HG02943 (cell line): ENCODE measurements at regions not wholly inside any gene's neighbourhood (a gene's known extent, or its start where the extent isn't known, plus 50 kb on each side); places are given as distances from the start of the nearest gene placed in this dataset.

Experiments
- ATAC-seq: cut with Tn5 transposase; IDR thresholded peaks from one replicate; pipeline ENCODE4 v1.9.1; 2021; ENCODE audit warnings: mild to moderate bottlenecking, low read depth, moderate library complexity; ENCODE audit not compliant: unreplicated experiment

DNA sequence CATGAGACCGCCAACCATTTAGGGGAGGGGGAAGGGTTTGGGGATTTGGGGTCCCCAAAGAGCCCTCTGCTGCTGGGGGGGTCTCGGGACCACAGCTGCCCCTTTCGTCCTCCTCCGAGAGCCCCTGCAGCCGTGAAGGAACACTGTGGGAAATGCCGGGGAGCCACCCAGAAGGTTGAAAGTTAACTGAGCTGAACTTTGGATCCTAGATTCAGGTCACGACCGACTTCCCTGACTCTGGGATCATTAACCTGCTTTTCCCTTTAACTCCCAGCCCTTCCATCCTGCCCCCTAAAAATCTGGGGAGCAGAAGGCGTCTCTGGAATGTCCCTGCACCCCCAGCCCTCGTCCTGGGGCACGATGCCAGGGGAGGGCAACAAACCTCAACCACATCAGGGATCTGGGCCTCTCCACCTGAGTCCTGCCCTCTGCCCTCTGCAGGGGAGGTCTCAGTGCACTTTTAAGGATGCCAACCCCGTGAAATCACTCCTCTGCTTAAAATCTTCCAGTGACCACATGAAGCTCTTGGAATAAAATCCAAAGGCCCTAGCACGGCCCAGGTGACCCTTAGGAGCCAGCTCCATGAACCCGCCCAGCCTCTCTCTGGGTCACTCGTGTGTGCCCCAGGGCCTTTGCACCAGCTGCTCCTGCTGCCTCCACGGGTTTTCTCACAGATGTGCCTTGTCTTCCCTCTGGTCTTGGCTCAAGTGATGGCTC, 95.0 kb downstream of the RFLNA start:
- ATAC-seq: no peak

DNA sequence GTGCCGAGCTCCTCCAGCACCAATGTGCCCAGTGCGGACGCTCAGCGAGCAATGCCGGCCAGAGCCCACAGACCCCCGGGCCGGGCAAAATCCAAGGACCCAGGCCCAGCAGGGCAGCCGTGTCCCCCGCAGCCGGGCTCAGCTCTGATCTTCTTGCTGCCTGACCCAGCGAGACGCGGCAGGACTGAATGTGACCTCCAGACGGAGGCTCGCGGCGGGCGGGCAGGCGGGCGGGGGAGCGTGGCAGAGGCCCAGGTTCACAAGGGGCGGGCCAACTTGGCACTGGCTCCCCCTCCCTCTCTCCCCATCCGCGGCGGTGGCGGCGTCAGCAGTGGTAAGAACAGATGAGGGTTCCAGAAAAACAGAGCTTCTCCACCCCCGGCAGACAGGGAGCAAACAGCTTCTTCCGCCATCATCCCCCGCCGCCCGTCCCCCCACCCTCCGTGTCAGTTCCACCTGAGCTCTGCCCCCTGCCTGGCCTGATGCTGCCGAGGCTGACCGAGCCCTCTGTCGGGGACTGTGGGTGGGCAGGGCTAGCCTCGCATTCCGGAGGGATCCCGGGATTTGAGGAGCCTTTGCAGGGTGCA, 94.3 kb downstream of the RFLNA start:
- ATAC-seq: peak; percentile 37

DNA sequence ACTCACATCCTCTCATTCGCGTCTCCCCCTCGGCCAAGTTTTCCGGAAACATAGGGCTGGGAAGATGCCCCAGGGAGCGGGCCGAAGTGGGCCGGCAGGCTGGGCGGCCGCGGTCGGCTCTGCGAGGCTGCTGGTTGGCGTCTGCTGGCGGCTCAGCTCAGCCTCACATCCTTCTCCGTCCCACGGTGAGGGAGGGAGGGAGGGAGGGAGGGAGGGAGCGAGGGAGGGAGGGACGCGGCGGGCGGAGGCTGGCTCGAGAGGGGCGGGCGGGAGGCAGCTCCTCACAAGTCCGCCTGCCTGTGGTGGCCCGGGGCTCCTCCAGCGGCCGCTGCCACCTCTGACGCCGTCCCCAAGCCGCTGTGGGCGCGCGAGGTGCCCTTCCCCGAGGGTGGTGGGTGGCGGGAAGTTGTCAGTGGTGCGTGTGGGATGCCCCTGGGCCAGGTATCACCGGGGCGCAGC, 93.8 kb downstream of the RFLNA start:
- peak; percentile 23 for ATAC-seq

DNA sequence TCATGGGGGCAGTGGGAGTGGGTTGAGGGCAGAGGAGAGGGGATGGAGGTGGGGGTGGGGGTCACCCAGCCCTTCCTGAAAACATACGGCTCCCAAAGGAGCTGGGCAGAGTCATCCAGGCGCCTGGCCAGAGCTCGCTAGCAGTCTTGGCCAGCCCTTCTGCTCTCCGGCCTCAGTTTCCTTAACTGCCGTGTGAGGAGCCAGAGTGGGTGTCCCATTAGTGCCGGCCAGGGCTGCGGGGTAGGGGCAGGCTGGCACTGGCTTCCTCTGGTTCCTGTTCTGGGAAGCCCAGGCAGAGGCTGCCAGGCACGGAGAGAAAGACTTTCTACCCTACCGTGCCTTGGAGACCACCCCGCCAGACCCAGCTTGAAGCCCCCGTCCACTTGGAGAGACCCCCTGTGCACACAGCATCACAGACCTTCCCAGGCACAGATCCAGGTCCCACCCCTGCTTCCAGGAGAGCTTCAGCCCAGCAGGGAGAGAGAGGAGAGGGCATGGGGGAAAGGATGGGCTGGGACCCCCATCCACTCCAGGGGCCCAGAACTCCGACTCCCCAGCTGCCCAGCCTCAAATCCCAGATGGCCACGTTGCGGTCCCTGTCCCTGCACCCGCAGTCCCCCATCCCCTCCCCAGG, 93.3 kb downstream of the RFLNA start:
- no peak for ATAC-seq

DNA sequence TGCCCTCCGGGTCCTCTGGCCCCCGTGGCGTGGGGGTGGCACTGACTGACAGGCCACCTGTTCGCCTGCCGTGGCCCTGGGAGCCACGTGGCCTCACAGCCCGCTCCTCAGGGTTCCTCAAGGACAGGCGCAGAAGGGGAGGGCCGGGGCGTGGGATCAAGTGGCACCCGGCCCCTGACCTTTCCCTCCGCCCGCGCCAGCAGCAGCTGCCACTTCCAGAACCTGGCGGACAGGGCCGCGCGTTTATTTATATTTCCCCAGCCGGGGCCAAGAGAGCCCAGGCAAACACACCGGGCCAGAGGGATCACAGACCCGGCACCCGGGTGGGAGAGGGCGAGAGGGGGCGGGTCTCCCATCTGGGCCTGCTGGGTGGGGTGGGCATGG, 92.6 kb downstream of the RFLNA start:
- no peak for ATAC-seq

DNA sequence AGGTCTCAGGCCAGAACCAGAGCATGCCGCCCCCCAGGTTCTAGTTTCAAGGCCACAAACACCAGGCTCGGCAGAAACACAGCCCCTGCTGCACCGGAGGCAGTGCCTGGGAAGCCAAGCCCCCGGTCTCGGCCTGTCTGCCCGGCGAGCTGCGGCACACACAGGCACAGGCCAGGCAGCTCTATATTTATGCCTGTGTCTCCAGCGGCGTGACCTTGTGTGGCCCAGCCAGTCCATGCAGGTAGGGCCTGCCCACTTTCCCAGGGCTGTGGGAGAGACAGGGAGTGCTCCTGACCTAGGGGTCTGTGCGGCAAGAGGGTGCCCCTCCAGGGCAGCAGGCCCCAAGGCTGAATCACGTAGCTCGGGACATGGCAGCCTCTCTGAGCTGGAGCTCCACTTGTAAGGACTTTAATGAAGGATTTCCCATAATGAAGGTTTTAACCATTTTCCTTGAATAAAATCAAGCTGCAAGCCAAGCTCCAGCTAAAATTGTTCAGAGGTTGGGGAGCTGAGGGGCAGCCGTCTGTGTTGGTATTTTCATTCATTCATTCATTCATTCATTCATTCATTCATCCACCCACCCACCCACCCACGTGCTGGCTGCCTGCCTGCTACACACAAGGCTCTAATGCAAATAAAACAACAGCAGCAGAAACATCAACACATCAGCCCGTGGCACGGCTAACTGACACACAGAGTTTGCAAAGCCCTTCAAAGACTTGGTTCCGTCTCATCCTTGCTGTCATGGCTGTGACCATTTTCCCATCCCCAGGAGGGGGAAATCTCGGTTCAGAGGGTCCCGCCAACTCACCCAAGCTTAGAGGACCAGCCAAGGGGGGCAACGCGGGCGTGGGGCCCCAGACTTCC, 92.0 kb downstream of the RFLNA start:
- no peak for ATAC-seq

DNA sequence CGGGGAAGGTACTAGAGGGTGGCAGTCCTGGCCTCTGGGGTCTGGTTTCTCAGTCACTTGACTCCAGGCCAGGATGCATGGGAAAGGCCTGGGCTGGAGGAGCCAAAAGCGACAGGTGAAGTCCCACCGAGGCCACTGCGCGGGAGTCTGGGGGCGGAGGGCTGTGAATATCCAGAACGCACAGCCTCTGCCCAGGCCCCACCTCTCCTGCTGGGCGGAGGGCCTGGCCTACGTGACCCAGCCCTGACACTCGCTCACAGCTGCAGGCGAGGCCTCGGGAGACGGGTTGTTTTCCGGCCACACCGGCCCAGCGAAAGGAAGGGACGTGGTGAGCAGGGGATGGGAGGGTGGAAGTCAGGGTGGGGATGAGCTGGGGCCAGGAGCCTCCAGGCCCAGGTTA, 91.2 kb downstream of the RFLNA start:
- no peak for ATAC-seq

DNA sequence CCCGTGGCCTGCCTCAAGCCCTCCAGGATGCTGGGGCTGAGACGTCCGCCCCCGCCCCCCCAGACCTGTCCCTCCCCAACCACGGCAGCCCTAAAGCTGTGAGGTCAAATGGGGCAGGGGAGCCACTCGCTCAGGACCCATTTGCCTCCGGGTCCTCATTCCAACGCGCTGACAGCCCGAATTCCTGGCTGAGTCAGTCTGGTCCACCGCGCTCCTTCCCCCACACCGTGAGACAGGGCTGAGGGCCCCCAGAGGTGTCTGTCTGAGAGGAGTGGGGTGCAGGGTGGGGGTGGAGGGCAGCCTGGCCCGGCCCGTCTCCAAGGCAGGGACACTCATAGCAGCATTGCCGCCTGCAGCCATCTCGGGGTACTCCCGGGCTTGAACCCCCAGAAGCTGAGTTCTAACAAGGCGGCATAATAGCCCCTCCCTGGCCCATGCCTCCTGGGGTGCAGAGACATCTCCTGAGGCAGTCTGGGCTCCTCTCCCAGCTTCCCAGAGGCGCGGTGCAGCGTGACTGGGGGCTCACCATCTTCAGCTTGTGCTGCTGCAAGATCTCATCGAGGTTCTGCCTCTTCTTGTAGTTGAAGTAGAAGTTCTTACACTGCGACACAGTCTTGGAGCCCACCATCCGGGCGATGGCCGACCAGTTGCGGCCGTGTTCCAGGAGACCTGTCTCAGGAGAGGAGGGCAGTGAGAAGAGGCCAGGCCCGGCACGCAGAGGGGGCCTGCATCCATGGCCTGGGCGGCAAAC, 90.5 kb downstream of the RFLNA start:
- no peak for ATAC-seq

DNA sequence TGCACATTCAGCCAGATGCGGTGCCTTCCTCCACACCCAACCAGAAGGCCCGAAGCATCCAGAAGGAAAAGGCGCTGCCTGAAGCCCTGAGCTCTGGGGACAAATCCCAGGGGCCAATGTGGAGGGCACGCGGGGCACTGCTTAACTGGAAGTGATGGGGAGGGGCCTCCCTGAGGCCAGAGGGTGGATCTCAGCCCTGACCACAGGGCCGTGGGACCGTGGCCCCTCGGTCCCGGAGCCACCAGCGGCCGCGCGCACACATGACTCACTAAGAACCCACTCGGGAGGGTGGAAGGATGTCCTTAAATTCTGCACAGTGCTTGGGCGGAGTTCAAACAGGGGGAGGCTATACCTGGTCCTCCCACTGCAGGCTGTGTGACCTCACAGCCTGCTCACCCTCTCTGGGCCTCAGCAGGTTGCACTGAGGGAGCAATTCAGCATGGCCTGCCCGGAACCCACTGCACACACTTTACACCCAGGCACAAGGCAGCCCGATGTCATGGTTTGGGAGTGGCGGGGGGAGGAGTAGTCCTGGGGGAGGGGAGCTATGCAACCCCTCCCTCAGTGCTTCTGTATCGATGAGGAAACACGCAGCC, 89.5 kb downstream of the RFLNA start:
- no peak for ATAC-seq

DNA sequence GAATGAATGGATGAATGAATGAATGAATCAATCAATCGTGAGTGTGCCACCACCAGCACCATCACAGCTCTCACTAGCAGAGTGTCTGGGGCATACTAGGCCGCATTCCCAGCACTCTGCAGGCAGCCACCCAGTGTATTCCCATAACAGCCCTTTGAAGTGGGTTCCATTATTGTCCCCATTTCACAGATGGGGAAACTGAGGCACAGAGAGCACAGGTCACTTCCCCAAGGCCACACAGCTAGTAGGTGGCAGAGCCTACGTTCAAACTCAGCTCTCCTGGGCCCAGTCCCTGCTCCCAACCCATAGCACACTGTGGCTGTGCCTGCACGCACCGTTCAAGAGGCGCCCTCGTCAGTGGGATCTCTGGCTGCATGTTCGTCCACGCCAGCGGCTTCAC, 88.1 kb downstream of the RFLNA start:
- ATAC-seq: no peak

DNA sequence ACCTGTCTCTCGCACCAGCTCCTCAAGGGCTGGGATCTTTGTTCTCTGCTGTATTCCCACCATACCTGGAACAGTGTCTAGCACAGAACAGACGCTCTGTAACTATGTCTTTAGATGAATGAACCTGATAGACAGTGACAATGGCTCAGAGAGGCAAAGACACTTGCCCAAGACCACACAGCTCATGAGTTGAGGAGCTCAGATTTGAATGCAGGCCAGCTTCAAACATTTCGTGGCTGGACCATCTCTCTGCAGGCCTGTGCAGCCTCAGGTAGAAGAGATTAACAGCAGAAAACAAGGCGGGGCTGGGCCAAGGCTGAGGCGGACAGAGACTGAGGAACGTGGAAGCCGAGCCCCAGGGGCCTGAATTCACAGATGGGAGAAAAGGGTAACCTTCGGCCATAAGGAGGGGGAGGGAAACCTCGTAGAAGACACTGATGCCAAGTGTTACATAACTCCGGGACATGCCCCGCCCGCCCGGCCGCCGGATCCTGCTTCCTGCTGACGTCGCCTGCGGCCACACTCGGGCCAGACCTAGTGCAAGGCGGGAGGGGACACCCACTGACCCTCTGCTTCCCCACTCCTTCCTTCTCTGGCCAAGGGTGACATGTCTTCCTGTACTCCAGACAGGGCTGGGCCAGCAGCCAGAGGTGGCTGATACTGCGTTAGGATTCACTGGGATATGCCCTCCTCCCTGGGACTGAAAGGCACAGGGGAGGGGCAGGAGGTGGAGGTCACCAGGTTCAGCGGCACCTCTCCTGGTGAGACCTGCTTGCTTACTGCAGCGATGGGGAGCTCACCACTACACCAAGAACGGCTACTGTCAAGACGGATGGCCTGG, 86.8 kb downstream of the RFLNA start:
- ATAC-seq: no peak

DNA sequence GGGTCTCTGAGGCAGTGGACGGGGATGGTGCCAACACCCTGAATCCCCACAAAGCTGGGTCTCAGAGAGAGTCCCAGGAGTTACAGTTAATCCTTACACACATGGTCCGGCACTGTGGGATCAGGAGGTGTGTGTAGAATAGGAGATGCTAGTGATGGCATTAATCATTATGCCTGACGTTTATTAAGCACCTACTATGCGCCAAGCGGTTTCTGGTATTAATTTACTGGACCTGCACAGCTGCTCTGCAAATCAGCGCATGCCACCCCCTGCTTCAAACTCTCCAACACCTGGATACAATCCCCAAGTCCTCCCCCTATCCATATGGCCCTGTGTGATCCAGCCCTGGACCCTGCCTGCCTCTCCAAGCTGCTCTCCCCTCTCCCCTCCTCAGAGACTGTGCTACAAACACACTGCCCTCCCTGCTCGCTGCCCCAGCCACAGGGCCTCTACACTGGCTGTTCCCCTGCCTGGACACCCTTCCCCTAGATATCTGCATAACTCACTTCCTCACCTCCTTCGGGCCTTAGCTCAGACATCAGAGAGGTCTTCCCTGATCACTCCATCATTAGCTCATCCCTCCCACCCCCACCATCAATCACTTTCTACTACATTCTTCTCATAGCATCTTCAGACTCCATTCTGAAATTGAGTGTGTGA, 86.0 kb downstream of the RFLNA start:
- no peak for ATAC-seq

DNA sequence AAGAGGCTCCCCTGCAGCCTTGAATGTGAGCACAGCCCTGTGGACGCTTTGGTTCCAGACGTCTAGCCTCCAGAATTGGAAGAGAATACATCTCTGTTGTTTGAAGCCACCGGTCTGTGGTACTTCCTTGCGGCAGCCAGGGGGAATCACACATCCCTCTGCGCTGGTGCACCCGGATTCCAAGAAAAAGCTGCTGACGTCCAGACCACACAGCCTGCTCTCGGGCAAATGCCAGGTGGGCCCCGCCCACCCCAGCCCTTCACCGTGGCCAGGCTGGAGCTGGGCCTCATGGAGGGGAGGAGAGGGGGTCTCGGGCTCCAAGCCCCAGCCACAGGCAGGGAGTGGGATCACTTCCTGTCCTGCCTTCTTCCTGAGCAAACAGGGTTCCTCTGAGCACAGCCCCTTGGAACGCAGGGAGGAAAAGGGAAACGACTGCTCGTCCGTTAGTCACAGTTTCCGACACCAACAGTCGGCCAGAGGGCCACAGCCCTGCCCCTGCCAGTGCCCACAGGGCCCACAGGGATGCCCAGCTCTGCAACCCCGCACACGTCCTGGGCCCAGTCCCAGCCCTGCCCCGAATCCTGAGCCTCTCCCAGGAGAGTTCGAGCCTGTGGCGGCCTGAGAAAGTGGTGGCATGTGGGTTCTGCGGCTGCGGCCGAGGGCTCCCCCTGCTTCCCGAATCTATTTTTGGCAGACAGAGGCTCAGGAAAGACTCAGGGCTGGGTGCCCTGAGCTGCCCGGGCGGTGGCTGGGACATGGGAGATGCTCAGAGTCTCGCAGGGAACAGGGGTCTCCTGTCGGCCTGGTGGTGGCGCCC, 85.3 kb downstream of the RFLNA start:
- no peak for ATAC-seq

DNA sequence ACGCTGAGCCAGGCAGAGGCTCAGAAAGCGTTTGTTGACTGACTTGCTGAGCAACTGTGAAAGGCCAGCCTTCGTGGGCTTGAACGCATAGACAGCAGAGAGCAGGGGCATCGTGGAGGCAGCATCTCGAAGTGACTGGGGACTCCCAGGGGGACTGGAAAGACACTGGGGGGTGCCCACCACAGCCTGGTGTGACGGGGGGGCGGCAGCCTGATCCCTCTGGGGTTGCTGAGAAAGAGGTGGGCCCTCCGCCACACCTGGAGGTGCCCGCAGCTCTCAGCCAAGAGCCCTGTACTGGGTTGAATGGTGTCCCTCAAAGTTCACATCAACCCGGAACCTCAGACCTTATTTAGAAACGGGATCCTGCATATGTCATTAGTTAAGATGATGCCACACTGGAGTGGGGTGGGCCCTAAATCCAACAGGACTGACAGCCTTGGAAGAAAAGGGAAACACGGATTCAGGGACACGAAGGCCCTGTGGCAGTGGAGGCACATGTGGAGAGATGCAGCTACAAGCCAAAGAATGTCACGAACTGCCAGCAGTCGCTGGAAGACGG, 84.6 kb downstream of the RFLNA start:
- no peak for ATAC-seq

DNA sequence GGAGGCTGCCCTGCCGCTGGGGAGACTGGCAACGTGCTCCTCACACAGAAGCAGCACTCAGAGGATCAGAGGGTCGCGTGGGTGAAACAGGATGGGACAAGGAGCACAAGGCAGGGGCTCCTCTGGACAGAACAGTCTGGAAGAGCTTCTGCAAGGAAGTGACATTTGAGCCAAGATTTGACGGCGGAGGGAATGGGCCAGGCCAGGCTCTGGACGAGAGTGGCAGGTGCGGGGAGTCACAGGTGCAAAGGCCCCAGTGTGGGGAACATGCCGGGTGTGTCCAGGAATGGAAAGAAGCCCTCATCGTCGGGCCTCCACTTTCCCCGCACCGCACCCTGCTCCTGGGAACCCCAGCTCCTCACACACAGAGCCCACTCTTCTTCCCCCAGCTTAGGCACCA, 84.0 kb downstream of the RFLNA start:
- ATAC-seq: no peak

DNA sequence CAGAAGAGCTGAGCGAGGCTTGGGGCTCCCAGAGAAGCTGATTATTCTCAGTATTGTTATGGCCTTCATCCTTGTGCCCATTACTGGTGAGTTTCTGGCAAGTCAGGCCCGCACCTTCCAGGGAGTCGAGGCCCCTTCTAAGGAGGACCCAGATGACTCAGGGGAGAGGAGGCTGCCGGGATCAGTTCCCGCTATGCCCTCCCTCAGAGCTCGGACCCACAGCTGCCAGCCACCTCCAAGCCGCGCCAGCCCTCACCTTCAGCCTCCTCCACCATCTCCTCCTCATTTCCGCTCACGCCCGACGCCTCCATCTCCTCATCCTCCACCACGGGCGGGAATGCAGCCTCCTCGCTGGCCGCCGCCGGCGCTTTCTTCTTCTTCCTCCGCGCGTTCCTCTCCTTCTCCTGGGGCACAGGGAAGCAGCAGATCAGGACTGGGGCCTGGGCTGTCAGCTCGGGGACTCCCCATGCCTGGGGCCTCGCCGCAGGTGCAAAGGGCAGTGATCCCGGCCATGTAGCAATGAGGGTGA, 83.2 kb downstream of the RFLNA start:
- ATAC-seq: no peak

DNA sequence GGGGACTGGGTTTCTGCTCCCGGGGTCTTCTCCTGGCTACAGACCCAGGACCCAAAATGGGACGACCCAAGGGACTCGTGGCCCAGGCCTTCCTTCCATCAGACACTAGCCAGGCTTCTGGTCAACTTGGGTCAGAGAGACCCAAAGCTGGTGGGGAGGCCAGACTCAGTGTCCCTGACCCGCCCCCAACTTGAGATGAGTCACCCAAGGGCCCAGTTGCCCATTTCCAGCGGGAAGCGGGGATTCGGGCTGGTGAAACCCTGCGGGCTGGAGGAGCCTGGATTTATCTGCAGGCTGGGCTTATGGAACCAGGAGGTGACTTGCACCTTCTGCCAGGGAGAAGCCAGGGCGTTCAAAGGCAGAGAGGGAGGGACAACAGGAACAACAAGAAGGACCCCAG, 81.5 kb downstream of the RFLNA start:
- no peak for ATAC-seq
